Testis (tissue), 2 donors: ENCODE measurements at regions not wholly inside any gene's neighbourhood (a gene's known extent, or its start where the extent isn't known, plus 50 kb on each side); places are given as distances from the start of the nearest gene placed in this dataset.
"Not testable (repeated sequence)": the region's sequence is repeated elsewhere in the genome, so short reads cannot be mapped to it uniquely, and the experiment has no call there.

ENCODE experiments used
- DNase-seq: peaks from one replicate; pipeline ENCODE4 v3.0.0-alpha.2; 2019
- H3K27ac ChIP-seq, 2 donors: fragments of 200-600 bp; sonication (generic); one replicate each; pipeline ENCODE4 v1.5.1; 2019
- H3K27me3 ChIP-seq: fragments of 200-600 bp; sonication (generic); one replicate; pipeline ENCODE4 v1.5.1; 2019
- H3K36me3 ChIP-seq: fragments of 200-600 bp; sonication (generic); one replicate; pipeline ENCODE4 v1.5.1; 2017; ENCODE audit warnings: low read depth; ENCODE audit errors: missing control alignments
- H3K4me1 ChIP-seq: fragments of 200-600 bp; sonication (generic); one replicate; pipeline ENCODE4 v1.5.1; 2019
- H3K4me3 ChIP-seq, 2 donors: fragments of 200-600 bp; sonication (generic); one replicate each; pipeline ENCODE4 v1.5.1; 2017 to 2019
- H3K9me3 ChIP-seq: fragments of 200-600 bp; sonication (generic); one replicate; pipeline ENCODE4 v1.5.1; 2017
- CTCF ChIP-seq, 3 experiments: fragments of 450-650 bp in 2 of 3; fragments of 200-600 bp in 1 of 3; sonication (generic) in 1 of 3; IDR thresholded peaks; one replicate each; pipeline ENCODE4 v1.5.1; 2016 to 2019; ENCODE audit warnings: antibody characterized with exemption in 3 of 3, mild to moderate bottlenecking in 2 of 3, moderate library complexity in 1 of 3
- POLR2A ChIP-seq: fragments of 450-650 bp; IDR thresholded peaks from one replicate; pipeline ENCODE4 v1.6.1; 2017; ENCODE audit warnings: antibody characterized with exemption, mild to moderate bottlenecking, moderate library complexity
- WGBS, 2 donors: methylation state at CpG; one replicate each; pipeline ENCODE4 v1.1.5; 2018; 5-methylcytosine and 5-hydroxymethylcytosine counted together
- intact Hi-C: fragments of 100-400 bp; cut with DNase I; formaldehyde crosslinking; loops from one replicate; pipeline ENCODE4 v1.15.1; 2023; ENCODE audit warnings: low total_unique reads

DNA sequence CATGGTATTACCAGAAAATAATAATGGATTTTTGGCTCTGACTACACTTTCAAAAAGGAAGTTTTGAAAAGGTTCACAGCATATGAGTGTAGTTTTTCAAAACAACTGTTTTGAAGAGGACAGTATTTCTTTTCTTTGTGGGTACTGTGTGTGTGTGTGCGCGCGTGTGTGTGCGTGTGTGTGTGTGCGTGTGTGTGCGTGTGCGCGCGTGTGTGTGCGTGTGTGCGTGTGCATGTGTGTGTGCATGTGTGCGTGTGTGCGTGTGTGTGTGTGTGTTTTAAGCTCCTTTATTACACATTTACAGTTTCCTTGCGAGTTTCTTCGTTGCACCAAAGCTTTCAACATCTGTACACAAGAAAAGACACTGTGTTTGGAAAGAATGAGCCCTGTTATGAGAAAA lies 755.4 kb downstream of the SH3BGRL start:
- Histone ChIP-seq H3K4me3 (no peak overlapping the region), H3K27ac (no peak overlapping the region), H3K4me1 (no peaks in the 10 kb centered on the region), H3K36me3 (no peaks in the 10 kb centered on the region), H3K9me3 (no peaks in the 10 kb centered on the region), H3K27me3 (no peaks in the 10 kb centered on the region)
- intact Hi-C loops = no loop called here
- no peak for DNase-seq
- WGBS, 2 donors = 61 to 71% methylated on average over 8 to 15 of the region's 15 CpGs
- TF ChIP-seq CTCF (IDR thresholded peaks at IDR 0.05) (no peak), POLR2A (no peak)

GRCh38 chrX:81957900-81958545 lies 756.1 kb downstream of the SH3BGRL start:
- H3K27me3 ChIP-seq = no peaks in the 10 kb centered on the region
- no peak overlapping the region for H3K27ac ChIP-seq
- 0 to 5% methylated on average over 1 of the region's 1 CpG for WGBS, 2 donors
- no peaks in the 10 kb centered on the region for H3K36me3 ChIP-seq
- no peak overlapping the region for H3K4me3 ChIP-seq
- H3K4me1 ChIP-seq = no peaks in the 10 kb centered on the region
- DNase-seq = no peak
- TF ChIP-seq POLR2A (no peak), CTCF (IDR thresholded peaks at IDR 0.05) (no peak)
- no peaks in the 10 kb centered on the region for H3K9me3 ChIP-seq
- intact Hi-C loops = no loop called here

DNA sequence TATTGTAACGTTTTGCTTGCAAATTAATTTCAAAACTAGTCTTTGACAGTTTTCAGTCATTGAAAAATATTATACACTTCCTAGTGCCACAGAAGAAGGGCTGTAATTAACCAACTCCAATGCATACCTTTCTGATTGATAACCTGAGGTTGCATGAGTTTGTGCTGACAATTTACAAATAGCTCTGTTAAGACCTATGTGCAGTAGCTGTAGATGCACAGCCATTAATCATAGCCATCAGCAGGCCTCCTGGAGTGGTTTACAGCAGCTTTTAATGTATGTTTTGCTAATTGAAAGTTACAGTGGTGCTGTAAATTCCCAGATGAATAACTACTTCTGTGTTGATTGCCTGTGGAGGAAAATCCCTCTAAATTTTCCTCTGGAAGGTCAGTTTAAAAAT lies 758.1 kb downstream of the SH3BGRL start:
- H3K27ac ChIP-seq = no peak overlapping the region
- DNase-seq = no peak
- intact Hi-C loops = no loop called here
- no peak overlapping the region for H3K4me3 ChIP-seq
- WGBS, 2 donors = 25 to 43% methylated on average over 1 of the region's 1 CpG
- no peaks in the 10 kb centered on the region for H3K4me1 ChIP-seq
- H3K27me3 ChIP-seq = no peaks in the 10 kb centered on the region
- H3K36me3 ChIP-seq = no peaks in the 10 kb centered on the region
- TF ChIP-seq POLR2A (no peak), CTCF (IDR thresholded peaks at IDR 0.05) (no peak)
- no peaks in the 10 kb centered on the region for H3K9me3 ChIP-seq

DNA sequence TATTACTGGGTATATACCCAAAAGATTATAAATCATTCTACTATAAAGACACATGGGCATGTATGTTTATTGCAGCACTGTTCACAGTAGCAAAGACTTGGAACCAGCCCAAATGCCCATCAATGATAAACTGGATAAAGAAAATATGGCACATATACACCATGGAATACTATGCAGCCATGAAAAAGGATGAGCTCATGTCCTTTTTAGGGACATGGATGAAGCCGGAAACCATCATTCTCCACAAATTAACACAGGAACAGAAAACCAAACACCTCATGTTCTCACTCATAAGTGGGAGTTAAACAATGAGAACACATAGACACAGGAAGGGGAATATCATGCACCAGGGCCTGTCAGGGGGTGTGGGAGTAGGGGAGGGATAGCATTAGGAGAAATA lies 772.5 kb downstream of the SH3BGRL start:
- H3K4me3 ChIP-seq, DNase-seq, H3K9me3 ChIP-seq, H3K27me3 ChIP-seq, H3K27ac ChIP-seq, intact Hi-C loops, H3K4me1 ChIP-seq, H3K36me3 ChIP-seq: not testable (repeated sequence)
- 85 to 100% methylated on average over 1 of the region's 1 CpG for WGBS, 2 donors

GRCh38 chrX:81979806-81980515 lies 778.1 kb downstream of the SH3BGRL start:
- Histone ChIP-seq H3K4me1 (no peaks in the 10 kb centered on the region), H3K9me3 (no peaks in the 10 kb centered on the region), H3K27me3 (no peaks in the 10 kb centered on the region), H3K4me3 (no peak overlapping the region), H3K36me3 (no peaks in the 10 kb centered on the region), H3K27ac (no peak overlapping the region)
- intact Hi-C loops = no loop called here
- WGBS, 2 donors = 54 to 74% methylated on average over 5 of the region's 5 CpGs
- TF ChIP-seq CTCF (IDR thresholded peaks at IDR 0.05) = no peak
- no peak for TF ChIP-seq POLR2A
- no peak for DNase-seq

- 57 to 81% methylated on average over 2 of the region's 2 CpGs for WGBS, 2 donors
- DNase-seq, H3K4me3 ChIP-seq, H3K27ac ChIP-seq, intact Hi-C loops, H3K4me1 ChIP-seq, H3K36me3 ChIP-seq, H3K27me3 ChIP-seq, H3K9me3 ChIP-seq: not testable (repeated sequence)
Observed at GRCh38 chrX:81987217-81987616, 785.3 kb downstream of the SH3BGRL start.
